Activated gamma-delta T cell (primary cell): ENCODE measurements at regions not wholly inside any gene's neighbourhood (a gene's known extent, or its start where the extent isn't known, plus 50 kb on each side); places are given as distances from the start of the nearest gene placed in this dataset.

Experiments
- DNase-seq: peaks from one replicate; lab custom pipeline; 2025; lab: John Stamatoyannopoulos, UW

DNA sequence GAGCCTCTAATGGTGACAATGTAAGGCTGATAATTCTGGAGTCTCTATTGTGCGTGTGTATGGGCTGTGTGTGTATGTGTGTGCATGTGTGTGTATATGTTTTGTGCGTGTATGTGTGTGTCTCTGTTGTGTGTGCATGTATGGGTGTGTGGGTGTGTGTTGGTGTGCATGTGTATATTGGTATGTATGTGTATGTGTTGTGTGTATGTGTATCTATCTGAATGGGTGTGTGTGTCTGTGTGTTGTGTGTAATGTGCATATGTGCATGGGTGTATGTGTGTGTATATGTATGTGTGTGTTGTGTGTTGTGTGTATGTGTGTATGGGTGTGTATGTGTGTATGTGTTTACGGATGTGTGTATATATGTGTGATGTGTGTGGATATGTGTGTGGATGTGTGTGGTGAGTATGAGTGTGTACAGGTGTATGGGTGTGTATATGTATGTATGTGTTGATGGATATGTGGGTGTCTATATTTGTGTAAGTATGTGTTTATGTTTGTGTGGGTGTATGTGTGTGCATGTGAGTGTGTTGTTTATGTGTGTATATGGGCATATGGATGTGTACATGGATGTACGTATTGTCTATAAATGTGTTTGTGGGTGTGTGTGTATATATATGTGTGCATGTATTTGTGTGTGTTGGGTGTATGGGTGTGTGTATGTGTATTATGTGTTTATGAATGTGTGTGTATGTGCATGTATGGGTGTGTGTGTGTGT is 366.7 kb downstream of the UQCRFS1 start:
- no peak for DNase-seq

DNA sequence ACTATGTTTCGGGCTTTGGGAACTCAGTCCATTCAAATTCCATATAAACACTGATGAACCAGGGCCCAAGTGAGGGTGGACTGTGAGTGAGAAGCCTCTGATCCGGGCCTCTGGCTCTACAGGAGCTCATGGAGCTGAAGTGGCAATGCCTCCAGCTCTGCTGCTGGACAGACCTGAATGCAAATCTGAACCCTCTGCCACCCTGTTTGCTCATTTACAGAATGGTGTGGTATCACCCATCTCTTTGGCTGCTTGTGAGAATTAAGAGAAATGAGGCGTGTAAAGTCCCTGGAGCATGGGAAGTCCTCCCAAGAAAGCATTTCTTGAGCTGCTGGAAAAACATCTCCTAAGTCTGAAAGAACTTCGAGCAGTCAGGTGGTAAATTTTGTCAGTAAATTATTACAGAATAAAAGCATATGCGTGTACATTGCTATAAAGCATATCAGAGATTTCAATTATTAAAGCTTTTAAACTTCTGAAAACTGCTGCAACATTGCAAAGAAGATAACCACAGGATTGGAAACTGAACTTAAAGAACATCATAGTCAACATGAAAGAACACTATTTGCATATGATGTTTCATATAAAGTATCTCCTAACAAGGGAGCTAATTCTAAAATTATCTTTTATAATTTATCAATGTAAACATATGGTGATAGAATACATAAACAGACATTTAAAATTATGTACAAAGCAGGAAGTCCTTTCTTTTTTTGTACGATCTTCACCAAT is 369.0 kb downstream of the UQCRFS1 start:
- no peak for DNase-seq

DNA sequence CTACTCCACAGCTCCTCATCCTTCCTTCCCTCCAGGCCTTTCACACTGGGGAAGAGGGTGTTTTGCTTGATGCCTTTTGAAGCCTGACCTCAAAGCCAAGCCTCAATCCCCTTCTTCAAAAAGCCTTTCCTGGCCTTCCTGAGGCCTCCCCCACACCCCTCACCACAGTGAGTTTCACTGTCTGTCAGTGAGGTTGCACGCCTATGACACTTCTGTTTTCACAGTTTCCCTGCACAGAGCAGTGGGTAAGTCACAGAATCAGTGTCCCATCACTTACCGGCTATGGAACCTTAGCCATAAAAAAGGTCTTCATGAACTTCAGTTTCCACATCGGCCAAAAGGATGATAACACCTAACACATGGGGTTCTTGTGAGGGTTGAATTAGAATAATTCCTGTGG is 371.4 kb downstream of the UQCRFS1 start:
- DNase-seq, result no peak

DNA sequence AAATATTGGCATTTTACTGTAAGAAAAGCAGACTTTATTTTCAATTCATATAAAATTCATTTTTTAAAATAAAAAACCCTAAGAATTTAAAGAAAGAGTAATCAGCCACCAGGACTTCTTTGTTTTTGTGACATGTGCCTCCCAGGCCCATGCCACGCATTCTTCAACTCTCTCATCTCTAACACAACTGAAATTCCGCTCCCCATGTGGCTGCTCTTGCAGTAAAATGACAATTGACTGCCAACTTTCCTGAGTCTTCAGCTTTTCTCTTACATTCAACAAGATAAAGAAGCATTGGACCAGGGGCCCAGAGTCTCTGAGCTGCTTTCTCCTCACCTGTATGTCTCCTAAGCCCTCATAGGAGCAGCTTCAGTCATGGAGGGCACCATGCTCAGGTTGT is 372.1 kb downstream of the UQCRFS1 start:
- DNase-seq, result no peak

DNA sequence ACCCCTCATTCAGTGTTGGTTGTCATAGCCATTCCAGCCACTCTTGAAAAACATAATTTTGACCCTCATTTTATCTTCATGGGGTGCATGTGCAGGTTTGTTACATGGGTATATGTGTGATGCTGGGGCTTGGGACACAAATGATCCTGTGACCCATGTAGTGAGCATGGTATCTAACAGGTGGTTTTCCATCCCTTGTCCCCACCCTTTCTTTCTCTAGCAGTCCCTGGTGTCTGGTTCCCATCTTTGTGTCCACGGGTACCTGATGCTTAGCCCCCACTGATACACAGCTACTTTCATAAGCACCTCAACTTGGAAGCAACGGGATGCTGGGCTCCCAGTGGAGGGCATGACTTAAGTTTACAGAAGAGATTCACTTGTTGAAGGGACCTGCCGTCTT is 373.5 kb downstream of the UQCRFS1 start:
- no peak for DNase-seq

DNA sequence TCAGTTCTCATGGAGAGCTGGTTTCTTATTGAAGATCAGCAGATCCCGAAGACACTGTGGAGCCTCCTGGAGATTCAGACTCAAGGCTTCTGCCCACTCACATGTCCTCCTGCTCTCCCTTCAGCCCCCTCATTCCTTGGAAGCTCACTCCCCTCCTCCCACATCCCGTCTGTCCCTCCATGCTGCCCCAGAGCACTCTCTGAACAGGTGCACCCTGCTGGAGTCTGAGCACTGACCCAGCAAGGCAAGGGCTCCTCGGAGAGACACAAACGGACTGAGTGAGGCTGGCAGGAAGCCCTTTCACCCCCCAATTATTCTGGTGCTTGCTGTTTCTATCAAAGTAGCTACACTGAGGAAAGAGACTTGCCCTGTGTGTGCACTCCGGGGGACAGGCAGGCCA is 374.0 kb downstream of the UQCRFS1 start:
- no peak for DNase-seq

DNA sequence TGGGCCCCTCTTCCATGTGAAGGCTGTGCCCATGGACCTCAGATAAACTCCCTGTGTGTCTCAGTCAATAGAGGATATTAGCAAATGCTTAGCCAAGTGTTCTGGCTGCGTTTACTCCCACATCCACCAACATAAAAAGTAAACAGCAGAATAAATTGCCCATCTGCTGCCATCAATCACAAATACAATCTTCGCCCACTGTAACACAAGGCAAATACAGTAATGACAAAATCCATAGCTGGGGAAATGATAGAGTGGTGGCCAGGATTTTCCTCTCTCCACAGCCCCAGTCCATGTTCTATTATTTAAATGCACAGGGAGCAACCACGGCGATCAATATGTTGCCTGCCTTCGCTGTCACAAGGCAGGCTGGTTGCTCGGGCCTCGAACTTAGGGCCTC is 376.5 kb downstream of the UQCRFS1 start:
- no peak for DNase-seq

DNA sequence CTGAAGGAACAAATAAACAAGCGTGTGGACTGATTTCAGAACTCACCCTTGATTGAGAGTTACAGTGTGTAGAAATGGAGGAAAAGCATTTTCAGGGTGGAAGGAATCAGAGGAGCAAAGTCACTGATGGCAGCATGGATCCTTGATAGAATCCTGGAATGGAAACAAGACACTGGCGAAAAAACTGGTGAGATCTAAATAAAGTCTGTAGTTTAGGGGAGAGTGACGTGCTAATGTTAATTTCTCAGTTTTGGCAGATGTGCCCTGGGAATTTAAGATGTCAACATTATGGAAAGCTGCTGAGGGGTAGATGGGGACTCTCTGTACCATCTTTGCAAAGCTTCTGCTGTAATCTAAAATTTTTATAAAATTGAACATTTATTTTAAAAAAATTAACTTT is 378.0 kb downstream of the UQCRFS1 start:
- DNase-seq, result no peak

DNA sequence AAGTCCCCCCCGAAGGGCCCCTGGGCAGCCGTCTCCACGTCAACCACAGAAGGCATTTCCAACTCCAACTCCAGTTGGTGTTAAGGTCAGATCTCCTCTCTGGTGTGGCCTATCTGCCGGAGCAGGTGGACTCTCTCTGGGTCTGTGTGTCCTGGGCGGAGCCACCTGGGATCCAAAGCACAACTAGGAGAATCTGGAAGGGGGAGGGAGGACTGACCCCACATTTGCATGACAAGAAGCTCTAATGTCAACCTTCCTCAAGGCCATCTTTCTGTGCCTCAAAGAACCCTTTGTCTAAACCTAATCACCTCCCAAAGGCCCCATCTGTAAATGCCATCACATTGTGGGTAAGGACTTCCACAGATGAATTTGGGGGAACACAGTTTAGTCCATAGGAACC is 381.5 kb downstream of the UQCRFS1 start:
- no peak for DNase-seq

DNA sequence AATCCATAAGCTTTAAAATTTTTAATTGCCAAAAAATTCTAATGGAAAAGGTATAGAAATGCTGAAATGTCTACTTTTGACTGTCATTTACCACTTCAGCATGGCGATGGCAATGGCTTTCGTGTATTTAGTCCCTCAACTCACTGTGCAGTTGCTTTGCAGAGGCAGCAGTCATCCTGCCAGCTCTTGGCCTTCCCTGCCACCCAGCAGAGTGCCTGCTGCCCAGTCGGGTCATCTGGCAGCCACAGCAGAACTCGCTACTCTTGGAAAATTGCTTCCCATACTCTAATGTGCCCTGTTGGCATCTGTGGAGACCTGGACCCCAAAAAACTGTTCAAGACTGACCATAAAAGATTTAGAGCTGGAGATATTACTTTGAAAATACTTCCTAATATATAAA is 383.2 kb downstream of the UQCRFS1 start:
- DNase-seq, result no peak

DNA sequence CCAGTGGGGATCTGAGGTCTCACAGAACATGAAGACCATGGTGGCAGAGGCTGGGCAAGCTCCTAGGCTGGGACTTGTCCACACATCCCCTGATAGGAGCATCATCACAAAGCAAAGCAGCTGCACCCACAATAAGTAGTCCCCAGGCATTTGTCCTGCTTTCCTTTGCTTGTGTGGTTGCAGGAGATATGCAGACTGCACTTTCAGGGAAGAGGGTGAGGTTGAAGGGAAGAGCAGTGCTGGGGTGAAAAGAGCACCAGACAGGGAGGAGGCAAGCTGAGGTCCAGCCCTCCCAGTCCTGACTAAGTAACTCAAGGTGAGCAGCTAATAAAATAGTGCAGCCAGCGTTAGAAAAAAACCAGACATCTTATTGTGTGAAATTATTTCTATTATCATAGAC is 383.6 kb downstream of the UQCRFS1 start:
- no peak for DNase-seq

DNA sequence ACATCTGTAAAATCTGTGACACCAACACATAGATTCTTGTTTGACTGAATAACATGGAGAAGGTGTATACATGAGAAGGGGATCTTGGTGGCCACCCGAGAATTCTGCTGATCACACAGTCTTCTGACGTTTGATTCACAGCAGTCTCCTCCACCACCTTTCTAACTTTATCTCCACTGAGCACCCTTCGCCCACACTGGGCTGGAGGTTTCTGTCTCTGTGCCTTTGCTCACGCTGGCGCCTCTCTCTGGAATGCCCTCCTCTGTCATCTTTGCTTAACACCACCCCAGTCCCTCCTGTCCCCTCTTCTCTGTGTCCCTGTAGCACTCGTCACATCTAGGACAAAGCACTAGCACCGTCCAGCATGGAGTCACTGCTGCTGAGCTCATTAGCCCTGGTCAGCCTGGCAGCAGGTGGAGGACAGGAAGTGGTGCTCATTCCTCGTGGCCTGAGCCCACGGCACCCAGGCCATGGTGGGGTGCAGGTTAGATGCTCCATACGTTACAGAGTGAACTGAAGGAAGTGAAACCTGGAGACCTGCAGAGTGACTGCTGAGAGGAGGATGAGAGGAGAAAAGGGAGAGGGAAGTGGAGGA is 384.6 kb downstream of the UQCRFS1 start:
- DNase-seq, result no peak

DNA sequence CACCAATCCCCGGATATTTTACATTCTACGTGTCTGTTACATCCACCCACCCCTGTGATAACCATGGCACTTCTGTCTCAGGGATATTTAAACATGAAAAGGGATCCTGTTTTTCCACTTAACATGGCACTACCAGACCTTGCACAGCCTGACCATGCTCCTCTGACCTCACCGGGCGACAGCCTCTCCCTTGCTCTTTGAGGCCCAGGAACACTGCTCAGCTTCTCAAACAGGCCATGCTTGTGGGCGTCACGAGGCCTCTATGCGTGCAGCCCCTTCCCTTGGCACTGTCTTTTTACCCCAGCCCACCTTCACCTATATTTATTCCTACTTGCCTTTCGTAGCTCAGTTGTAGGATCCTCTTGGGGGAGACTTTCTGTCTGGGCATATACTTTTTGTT is 385.6 kb downstream of the UQCRFS1 start:
- no peak for DNase-seq

DNA sequence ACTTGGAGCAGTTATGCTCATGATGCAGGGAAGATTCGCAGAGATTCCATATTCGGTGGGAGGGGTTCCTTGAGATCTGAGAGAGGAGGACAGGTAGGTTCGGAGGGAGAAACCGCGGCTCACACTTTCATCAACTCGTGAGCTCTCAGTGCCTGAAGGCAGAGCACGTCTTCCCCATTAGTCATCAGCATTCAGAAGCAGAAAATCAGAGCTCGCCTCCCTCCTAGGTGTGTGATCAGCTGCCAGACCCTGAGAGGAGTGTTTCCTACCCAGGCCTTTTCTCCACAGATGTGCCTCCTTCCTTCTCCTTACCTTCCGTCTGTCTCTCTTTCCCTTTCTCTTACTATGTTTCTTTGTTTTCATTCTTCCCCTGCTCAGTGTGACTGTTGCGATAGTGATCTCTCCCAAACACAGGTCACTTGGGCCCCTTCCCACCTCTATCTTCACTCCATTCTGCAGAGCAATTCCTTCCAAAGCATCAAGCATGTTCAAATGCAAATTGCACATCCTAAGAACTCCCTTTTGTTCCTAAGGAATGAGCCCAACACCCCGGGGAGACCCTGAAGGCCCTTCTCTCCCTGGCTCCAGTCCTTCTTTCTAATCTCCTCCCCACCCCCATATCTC is 389.5 kb downstream of the UQCRFS1 start:
- DNase-seq, result no peak

DNA sequence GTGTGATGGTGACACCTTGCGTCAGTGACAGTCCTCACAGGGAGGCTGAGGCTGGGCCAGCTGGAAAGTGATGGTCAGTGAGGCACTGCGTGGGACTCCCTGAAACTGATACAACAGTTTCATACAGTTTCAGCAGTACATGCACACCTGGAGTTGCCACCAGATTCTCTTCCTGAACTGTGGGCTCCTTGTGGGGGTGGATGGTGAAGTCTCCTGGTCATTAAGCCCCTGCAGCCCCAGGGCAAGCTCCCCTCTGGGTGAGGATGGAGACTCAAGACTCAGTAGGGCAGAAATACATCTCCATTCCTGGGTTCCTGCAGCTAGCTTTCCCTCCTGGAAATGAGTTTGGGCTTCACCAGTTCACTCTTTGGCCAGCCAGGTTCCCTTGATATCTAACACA is 392.7 kb downstream of the UQCRFS1 start:
- DNase-seq, result no peak

DNA sequence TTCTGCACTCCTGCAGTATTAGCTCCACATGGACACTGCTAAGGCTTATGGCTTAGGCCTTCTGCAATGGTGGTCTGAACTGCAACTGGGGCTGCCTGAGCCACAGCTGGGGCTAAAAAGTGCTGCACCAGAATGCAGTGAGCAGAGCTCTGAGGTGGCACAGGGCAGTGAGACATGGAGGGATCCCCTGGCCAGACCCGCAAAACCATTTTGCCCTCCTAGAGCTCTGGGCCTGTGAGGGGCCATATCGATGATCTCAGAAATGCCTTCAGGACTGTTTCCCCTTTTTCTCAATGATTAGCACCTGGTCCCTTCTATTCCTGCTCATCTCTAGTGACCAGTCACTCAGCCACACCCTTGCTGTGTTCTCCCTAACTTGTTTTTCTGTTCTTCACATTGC is 397.7 kb downstream of the UQCRFS1 start:
- no peak for DNase-seq

DNA sequence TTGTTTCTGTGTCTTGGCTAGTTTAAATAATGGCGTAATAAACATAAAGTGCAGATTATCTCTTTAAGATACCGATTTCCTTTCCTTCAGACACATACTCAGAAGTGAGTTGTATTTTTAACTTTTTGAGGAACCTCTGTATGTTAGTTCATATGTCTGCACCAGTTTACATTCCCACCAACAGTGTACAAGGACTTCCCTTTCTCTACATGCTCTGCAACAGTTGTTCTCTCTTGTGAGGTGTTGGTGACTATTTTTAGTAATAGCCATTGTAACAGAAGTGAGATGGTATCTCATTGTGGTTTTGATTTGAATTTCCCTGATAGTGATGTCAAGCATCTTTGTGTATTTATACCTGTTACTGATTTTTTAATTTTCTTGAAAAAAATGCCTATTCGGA is 418.6 kb downstream of the UQCRFS1 start:
- DNase-seq, result no peak

DNA sequence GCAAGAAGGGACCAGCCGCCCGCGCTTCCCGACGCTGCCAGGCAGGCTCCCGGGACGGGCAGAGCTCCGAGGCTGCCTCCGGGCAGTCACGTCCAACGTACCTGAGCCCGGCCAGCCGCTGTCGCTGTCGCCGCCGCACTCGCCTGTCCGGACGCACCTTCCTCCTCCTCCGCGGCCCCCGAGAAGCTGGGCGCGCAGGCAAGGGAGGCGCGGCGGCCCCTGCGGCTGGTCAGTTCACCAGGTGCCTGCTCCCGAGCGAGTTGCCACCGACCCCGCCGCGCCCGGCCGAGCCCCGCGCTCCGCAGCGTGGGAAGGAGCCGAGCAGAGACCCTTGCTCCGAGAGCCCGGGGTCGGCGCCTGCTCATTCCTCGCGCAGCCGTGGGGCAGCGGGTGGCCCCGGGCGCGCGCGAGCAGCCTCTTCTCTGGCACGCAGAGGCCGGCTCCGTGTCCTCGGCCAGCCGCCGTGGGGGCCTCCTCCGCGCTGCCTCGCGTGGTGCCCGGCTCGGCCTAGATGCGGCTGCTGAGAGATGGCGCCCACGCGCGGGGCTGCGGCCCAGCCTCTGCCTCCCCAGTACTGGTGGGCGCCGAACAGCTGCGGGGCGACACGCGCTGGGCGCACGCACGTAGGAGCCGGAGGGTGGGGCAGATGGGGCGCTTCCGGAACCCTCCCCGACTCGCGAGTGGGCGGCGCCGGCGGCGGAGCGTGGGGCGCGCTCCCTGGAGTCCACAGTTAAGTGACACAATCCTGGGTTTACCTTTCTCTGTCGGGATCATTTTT is 419.4 kb downstream of the UQCRFS1 start:
- DNase-seq, result peak; percentile 9

DNA sequence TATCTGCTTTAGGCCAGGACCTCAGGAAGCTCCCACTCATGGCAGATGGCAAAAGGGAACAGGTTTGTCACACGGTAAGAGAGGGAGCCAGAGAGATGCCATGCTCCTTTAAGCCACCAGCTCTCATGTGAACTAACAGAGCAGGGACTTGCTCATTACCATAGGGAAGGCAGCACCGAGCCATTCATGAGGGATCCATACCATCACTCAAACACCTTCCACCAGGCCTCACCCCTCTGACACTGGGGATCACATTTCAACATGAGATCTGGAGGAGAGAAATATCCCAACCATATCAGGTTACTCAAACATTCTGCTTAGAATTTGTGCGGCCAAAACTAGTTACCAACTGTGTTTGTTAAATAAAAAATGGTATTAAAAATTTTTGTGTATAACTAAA is 427.0 kb downstream of the UQCRFS1 start:
- no peak for DNase-seq

DNA sequence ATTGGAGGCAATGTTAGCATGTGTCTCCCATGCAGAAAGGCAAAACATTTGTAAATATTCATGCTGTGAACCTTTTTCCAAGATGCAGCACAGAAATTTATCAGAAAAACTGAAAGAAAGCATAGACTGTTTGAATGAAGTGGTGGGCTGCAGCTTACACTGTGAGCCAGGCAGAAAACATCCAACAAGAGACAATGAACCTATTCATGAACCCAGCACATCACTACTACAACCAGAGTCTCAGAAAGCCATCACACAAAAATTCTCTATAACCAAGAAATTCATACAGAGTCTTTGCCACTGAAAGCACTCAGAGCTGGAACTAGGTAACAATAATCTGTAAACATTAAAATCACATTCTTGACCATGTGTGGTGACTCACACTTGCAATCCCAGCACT is 448.9 kb downstream of the UQCRFS1 start:
- DNase-seq, result no peak

DNA sequence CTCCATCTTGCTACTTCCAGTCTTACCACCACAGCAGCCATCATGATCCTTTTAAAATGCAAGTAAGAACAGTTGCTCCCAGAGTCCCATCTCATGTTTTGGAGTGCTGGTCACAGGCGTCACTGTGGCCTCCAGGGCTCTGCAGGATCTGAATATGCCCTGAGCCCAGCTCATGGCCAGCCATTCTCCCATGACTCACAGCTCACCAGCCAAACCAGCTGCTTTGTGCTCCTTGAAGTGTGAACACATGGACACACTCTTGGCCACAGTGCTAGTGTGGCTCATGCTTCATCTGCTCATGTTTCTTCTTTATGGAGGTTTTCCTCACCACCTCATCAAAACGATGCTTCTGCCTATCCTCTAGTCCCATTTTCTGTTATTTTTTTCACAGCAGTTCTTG is 466.5 kb downstream of the UQCRFS1 start:
- no peak for DNase-seq

DNA sequence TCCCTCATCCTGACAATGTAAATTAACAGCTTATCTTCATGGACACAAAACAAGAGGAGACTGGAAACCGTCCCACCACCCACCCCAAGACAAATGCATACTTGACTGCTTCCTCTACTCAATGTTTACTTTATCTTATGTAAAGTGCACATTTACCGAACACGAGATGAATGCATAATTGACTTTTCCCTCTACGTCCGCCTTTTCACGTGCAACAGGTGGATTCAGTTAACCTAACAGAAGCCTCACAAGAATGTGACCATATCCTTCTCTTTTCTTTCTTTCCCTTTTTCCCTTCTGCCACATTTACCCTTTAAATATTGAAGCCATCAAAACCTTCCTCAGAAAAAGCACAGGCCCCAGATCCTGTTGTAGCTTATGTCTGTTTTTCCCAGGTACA is 468.0 kb downstream of the UQCRFS1 start:
- DNase-seq, result no peak
